Activated T-cell treated with anti-CD3 and anti-CD28 coated beads for 1 hour (primary cell): ENCODE measurements at regions not wholly inside any gene's neighbourhood (a gene's known extent, or its start where the extent isn't known, plus 50 kb on each side); places are given as distances from the start of the nearest gene placed in this dataset.

ENCODE experiments used
- DNase-seq: peaks from one replicate; pipeline ENCODE4 v3.0.0-alpha.2; 2020; ENCODE audit warnings: low read depth

DNA sequence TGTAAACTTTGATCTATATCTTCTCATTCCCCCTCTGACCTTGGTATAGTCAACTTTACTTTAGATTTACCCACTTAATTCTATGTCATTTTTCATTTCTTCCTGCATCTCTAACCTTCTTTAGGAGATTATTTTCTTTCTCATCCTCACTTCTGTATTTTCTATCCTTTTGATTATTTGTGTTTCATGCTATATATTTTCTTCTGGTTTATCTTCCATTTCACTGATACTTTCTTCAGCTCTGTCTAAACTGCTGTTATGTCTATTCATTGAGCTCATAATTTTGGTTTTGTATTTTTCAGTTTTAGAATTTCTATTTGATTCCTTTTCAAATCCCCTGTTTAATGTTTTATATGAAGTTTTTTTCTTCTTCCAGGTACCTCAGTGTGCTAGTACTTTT is 171.1 kb upstream of the LYZL1 start:
- no peak for DNase-seq

DNA sequence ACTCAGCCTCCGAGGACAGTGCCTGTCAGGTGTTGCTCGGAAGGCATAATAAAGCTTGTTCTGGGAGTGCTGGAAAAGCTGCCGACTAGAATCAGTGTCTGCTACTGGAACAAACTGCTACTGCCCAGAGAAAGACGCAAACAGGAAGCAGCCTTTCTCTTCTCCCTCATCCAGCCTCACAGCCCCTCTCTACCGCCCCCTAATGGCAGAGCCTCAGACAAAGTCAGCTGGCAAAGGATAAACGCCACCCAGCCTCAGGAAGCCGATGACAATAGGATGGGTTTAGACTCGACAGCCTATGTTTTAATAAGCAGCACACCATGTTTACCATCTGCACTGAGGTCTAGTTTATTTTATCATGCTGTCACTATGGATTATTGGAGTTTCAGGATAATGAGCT is 169.5 kb upstream of the LYZL1 start:
- DNase-seq = no peak

DNA sequence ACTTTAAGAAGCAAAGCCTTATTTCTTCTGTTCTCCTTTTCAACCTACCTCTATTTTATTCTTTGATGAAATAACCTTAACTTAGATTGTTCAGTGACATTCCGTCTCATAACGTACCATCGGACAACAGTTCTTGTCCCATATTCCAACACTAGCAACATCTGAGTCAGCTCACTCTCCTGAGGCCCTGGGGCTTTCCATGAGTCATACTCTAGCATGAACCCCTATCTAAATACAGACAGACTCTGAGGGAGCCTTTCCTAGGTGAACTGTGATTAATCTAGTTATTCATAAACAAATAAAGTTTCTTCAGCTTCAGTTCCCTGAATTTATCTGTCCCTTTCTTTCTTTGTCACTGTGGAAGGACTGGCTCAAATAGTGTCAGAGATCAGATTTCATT is 168.7 kb upstream of the LYZL1 start:
- no peak for DNase-seq

DNA sequence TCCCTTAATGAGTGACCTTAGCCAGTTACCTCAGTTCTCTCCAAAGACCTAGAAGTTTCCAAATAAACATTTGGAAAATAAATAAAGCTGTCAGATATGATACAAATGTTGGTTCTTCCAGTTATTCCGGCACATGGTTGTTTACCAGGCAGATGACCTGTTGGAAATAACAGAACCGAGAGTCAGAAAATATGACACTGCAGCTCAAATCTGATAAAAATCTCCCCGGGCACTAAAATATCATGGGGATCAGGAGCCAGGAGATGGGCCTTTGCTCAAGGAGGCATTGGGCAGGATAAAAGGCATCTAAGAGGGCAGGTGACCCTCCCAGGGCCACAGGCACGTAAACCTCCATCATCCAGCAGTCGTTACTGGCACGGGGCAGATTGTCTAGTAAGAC is 164.0 kb upstream of the LYZL1 start:
- DNase-seq = no peak

DNA sequence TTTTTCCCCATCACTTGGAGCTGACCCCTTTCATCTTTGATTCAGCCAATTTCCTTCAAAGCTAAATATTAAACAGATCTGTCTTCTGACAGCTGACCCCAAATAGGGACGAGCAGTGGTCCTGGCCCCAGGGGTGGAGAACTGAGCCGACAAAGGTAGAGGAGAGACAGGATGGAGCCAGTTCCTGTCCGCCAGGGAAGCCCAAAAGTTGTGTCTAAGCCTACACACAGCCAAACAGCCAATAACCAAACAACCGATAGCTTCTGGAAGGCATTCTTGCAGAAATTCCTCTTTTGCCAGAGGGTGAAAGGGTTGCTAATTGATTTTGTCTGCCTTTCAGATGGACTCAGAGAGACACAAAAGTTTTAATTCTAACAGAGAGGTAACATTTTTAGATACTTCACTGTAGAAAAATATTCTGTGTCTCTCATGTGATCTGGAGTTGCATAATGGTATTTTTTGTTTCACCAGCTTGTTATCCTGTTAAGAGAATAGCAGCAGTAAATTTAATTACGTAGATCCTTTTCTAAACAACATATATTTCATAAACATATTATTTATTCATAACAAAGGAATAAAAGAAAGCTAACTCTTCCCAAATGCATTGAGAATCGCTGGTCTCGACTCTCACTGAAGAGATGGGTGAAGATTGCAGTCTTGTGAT is 161.7 kb upstream of the LYZL1 start:
- DNase-seq = no peak

DNA sequence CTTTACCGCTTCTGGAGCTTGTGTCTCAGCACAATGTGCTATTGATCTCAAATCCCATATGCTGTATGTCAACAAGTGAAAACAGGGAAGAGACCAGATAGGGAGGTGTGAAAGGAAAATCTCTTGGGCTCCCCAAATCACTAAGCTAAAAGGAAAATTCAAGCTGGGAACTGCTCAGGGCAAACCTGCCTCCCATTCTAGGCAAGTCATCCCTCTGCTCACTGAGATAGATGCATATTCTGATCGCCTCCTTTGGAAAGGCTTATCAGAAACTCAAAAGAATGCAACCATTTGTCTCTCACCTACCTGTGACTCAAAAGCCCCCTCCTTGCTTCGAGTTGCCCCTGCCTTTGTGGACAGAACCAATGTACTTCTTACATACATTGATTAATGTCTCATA is 161.1 kb upstream of the LYZL1 start:
- DNase-seq = no peak

DNA sequence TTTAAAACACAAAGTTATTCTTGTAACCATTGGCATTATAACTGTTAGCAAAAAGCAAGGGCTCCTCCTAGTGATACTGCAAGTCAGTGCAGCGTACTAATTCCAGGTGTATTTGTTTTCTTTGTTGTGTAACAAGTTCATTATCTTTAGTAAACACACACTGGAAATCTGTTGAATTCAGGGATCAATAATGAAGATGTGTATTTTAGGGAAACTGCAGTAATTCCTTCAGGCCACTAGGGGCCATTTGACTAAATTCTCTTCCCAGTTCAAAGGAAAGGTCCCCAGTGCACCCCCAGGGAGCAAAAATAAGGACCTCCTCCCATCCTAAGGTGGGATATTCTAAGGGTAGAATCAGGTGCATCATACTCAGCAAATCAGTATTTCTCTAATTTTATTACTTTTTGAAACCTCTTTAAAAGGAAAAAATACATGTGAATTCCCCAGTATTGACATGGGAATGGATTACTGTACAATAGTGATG is 158.6 kb upstream of the LYZL1 start:
- DNase-seq = no peak

DNA sequence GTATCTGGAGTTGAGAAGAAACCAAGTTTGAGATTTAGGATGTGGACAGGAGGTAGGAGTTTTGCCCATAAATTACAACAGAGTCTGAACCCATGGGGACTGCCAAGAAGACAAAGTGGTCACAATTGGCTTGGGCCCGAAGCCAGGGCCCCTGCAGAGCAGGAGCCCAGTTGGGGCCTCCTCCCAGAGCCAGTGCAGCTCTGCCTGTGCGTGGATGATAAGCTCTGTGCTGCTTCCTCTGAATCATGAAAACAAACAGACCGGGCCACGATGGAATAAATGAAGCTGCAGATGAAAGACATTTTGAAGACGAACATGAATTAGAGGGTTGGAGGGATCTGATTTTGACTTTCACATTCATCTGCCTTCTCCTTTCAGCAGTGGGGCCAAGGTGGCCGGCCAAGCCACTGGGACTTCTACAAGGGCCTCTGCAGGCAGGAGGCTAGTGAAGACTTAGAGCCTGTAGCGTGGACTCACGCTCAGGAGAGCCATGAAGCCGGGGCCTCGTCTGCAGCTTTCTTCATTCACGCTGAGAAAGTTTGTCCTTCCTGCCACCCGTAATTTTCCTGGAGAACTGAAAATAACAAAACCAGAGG is 156.8 kb upstream of the LYZL1 start:
- no peak for DNase-seq

DNA sequence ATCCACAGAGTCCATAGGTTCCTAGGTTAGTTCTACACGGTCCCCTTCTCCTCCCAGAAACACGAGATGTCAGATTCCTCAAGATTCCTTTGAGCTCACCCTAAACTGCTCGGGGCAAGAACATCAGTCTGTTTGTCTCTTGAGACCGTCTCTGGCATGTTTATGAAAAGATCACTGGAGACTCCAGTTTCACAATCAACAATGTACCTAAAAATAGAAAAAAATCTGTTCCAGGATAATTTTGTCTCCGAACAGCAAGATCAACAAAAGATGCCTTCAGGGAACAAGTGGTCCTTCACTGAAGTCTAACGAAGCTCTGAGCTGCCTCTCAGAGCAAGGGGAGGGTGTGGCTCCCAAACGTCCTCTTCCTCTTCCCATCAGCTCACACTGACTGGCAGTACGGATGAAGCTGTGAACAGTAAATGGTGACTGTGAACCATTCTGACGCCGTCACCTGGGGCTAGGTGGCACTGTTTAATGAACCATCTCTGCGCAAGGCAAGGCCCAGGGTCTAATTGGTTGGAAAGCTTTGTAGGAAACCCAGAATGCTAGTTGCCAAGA is 156.2 kb upstream of the LYZL1 start:
- DNase-seq = no peak

DNA sequence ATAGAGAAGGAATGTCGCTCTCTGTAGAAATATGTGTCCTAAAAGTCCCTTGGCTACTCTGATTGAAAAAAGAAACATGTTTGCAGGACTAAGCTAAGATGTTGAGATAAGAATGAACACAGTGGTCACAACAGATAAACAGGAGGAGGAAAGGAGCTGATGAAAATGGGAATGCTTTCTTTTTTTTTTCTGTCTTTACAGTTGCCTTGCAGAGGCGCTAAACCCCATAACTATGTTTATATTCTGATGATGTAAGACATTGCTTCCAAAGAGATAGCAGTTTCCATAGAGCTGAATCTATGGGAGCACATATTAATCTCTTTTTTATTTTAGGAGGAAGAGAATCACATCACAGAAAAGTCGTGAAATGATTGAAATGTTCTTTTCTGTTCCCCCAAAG is 153.5 kb upstream of the LYZL1 start:
- DNase-seq = no peak

DNA sequence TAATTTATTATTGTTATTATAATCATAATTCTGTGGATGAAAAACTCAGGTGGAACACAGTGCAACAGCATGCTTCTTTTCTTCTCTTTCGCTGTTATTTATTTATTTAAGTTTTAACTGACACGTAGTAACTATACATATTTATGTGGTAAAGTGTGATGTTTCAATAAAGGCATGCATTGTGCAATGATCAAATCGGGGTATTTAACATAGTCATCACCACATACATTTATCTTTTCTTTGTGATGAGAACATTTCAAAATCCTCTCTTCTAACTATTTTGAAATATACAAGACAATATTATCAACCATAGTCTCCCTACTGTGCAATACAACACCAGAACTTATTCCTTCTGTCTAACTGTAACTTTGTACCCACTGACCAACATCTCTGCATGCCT is 152.5 kb upstream of the LYZL1 start:
- no peak for DNase-seq

DNA sequence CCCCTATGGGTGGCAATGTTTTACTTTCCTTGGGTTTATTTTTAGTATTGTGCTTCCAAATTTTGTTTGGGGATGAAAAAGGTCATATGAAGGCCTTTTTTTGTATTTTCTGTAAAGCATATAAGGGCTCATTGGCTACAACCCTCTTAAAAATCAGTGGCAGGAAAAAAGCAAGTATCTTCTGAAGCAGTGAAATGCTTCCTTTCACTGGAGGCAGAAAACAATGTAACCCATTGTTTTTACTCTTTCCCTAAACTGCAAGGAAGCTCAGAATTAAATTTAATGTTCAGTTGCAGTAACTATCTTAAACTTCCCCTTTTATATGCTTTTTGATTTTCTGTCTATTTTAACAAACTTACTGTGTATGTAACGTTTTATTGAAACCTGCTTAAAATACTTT is 148.7 kb upstream of the LYZL1 start:
- DNase-seq = no peak

DNA sequence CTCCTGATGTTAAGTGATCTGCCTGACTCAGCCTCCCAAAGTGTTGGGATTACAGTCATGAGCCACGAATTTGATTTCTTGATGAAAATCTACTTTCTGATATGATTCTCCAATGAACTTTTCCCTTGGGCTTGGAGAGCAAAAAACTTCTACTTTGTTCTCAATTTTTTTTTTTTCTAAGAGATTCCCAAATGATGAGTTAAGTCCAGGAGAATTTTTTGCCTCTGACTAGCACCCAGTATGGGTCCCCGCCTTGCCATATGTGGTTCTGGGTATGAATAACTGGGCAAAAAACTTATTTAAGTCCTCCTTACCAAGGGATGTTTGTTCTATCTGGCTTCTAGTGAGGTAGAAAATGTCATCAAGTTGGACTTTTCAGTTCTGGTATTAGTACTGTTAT is 147.9 kb upstream of the LYZL1 start:
- no peak for DNase-seq

DNA sequence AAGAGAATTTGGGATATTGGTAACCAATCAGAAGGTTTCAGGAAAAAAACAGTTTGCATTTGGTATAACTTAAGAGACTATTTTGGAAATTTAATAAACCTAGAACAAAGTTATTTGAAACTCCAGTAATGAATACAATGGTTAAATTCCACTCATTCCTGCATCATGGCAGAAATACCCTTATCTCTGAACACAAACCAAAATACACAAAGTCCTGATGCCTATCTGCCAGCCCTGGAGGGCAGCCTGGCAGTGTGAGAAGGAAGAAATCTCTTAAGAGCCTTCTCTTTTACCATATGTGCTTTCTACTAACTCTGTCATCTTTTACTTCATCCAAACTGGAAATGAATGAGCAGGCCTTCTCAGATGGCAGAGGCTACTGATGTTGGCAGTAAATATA is 147.1 kb upstream of the LYZL1 start:
- no peak for DNase-seq

DNA sequence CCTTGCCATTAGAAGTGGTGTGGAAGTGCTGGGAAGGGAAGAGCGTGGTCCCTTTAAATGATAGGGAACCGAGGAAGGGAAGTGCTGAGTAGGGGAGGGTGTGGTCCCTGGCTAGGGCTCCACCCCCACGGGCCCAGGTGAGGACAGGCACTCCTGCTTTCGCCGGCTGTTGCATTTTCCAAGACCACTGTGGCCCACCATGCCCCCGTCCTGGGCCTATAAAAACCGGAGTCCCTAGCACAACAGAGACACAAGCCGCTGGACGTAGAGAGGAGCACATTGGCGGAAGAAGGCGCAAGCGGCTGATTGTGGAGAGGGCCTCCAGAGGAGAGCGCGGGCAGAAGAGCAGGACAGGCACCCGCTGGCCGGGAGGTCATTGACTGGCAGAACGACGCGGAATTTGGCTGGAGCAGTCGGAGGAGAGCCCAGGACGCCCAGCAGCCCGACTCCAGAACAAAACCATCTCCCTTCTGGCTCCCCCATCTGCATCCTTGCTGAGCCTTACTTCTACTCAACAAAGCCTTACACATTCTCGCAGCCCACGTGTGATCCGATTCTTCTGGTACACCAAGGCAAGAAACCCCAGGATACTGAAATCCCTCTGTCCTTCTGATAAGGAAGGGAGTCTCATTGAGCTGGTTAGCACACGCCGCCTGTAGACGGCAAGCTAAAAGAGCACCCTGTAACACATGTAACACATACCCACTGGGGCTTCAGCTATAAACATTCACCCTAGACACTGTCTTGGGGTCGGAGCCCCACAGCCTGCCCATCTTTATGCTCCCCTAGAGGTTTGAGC is 146.2 kb upstream of the LYZL1 start:
- no peak for DNase-seq

DNA sequence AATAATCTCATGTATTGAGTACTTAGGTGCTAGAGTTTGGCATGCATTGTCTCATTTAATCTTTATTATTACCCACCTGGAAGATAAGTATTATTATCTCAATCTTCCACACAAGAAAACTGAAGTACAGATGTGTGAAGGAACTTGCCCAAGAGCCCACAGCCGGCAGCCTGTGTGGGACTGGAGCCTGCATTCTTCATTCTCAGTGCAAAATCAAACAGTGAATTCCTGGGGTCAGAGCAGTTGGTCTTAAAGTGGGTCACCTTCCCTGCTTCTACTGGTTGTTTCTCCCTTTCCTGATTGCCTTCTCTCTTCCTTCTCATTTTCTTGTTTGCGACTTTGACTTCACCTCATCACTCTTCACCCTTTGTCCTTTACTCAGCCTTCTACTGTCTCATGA is 144.7 kb upstream of the LYZL1 start:
- no peak for DNase-seq

DNA sequence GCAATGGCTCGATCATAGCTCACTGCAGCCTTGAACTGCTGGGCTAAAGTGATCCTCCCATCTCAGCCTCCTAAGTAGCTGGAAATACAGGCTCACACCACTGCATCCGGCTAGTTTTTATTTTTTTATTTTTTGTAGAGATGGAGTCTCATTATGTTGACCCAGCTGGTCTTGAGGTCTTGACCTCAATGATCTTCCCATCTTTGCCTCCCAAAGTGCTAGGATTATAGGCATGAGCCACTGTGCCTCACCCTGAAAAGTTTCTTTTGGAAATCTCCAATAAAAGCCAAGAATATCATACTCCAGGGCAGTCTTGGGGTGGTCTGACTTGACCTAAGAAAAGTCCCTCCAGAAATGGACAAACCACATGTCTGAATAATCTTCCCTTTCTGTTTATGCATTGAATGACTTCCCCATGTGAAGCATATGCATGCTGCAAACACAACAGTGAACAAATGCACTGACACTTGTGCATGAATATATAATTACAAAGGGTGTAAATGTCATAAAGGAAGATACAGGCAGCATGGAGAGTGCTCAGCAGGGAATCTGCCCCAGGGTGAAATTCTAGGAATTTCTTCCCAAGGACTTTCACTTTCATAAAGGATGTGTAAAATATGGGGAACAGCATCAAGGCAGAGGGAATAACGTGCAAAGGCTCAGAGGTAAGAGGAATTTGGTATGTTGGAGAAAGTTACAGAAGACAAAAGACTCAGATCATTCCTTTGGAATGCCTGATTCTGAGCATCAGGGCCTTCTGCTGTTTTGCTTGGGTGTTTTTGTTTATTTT is 142.4 kb upstream of the LYZL1 start:
- DNase-seq = no peak

DNA sequence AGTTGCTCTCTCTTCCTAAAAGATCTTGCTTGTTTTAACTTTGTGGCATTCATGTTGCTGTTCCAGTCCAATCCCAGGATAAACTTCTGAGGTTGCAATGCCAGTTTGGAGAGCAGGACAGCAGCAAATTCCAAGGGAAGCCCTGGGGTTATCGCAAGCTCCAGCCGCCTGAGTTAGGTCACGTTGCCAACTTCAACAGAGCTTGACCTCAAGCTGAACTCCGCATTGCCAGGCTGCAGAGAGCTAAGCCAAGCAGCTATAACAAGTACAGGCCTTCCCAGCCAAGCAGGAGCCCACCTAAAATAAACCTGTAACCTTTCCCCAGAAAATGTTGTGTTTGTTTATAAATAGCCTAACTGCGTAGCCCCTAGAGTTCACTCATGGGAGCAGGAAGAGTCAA is 138.9 kb upstream of the LYZL1 start:
- no peak for DNase-seq

DNA sequence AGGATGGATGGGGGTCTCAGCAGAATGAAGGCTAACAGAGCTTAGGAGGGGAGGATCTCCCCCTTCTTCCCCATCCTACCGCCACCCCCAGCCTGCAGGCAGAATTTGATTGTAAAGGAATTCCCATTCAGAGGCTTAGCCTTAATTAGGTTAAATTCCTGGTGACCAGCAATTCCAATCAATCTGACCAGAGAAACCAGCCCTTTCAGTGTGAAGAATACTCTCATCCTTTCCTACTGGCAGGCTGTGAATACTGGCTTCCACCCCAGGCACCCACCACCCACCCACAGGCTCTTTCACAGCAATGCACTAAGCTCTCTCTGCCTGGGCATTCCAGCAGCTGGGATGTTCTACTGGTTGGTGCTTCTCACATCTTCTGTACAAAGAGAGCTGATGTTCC is 137.9 kb upstream of the LYZL1 start:
- no peak for DNase-seq

DNA sequence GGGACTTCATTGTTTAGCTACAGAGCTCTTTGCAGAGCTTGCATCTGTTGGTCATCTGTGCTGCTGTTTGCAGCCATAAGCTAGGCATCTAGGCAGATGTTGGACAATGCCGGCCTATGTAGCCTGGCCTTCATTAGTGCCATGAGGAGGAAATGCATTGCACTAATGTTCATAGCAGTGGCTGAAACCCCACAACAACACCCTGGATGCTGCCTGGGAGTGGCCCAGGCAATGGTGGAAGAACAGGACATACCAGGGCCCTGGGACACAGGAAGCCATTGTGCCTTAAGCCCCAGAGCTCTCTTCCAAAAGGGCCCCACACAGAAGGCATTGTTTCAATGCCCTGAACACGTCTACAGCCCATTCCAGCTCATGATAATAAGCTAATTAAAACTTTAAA is 131.5 kb upstream of the LYZL1 start:
- DNase-seq = no peak

DNA sequence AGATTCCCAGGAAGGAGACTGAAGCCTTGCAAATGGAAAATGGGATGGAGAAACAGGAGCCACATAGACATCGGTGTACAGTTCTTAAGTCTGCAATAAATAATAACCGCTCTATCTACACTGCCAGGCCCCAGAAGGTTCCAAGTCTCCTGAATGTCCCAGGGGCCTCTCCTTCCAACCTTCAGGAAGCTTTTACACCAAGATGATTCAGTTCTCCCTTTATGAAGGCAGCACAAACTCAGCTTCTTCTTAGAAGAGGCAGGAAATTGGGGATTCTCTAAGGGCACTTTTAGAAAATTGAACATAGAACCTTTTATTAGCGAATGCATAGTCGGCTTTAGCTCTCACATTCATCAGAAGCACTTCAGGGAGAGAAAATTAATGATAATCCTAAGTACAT is 130.8 kb upstream of the LYZL1 start:
- no peak for DNase-seq

DNA sequence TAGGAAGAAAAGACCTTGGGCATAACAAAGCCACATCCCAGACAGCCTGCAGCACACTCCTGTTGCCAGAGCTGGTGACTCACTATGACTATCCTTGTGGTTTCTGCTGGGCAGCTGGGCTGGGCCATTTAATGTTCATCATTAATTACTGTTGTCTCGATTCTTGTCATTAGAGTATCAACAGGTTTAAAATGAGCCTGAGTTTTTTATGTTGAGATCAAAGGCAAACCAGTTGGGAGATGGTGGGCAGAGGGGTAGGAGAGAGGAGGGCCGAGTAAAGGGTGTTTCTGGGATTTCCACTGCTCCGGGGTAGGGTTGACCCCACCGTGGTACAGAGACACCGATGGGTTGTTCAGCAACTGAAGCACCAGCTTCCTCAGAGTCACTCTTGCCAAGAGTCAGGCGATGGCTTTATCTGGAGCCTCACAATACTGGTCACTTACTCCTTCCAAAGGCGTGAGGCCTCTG is 128.7 kb upstream of the LYZL1 start:
- DNase-seq = no peak
